ENCODE measurements at regions not wholly inside any gene's neighbourhood (a gene's known extent, or its start where the extent isn't known, plus 50 kb on each side); places are given as distances from the start of the nearest gene placed in this dataset.
A peak's percentile ranks its signal among the peaks of the same experiment; 100 is the strongest.

DNA sequence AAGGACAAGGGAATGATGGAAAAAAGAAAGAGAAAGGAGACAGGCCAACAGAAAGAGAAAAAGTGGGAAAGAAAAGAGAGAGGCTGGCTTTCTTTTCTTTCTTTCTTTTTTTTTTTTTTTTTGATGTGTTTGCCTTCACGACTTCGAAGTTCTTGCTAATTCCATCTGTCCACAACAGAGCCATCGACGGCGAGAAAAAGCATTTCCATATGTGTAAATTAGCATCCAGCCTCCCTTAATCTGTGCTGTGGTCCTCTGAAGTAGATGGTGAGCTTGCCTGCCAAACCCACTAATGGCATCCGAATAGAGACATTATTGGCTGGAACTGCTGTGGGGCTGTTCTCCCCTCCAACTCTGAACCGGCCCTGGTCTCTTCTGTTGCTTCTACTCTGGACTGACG is 997.4 kb downstream of the BCL11B start:
- Histone ChIP-seq H3K4me1 (ENCODE audit: insufficient read depth) (no peaks in the 10 kb centered on the region), H3K36me3 (ENCODE audit: low read depth) (no peaks in the 10 kb centered on the region), H3K9me3 (ENCODE audit: low read depth) (no peaks in the 10 kb centered on the region), H3K27me3 (replicated peaks; ENCODE audit: insufficient read depth) (no peaks in the 10 kb centered on the region), H3F3A (ENCODE audit: insufficient read depth) (no peaks in the 10 kb centered on the region), H3K4me2 (ENCODE audit: unreplicated experiment) (no peak overlapping the region), H3K9ac (no peak overlapping the region), H3K79me2 (ENCODE audit: insufficient read depth) (no peaks in the 10 kb centered on the region), H3K9me2 (ENCODE audit: insufficient read depth) (no peaks in the 10 kb centered on the region), H3K4me3 (no peak overlapping the region), H4K20me1 (ENCODE audit: insufficient read depth) (no peaks in the 10 kb centered on the region), H2AFZ (no peak overlapping the region), H3K27ac (no peak overlapping the region)
- 9 to 17% methylated on average over 8 of the region's 8 CpGs for WGBS, 2 experiments (ENCODE audit: low coverage in 1 of 2, low lambda C conversion rate in 2 of 2, missing lambda C conversion rate in 2 of 2)
- TF ChIP-seq EZH2 (IDR thresholded peaks at IDR 0.05; ENCODE audit: insufficient read depth, poor library complexity, severe bottlenecking) (no peak), EZH2phosphoT487 (IDR thresholded peaks at IDR 0.05; ENCODE audit: insufficient read depth, low read depth) (no peak)
- in situ Hi-C loops (cut with MboI): no loop called here
- DNase-seq: no peak

DNA sequence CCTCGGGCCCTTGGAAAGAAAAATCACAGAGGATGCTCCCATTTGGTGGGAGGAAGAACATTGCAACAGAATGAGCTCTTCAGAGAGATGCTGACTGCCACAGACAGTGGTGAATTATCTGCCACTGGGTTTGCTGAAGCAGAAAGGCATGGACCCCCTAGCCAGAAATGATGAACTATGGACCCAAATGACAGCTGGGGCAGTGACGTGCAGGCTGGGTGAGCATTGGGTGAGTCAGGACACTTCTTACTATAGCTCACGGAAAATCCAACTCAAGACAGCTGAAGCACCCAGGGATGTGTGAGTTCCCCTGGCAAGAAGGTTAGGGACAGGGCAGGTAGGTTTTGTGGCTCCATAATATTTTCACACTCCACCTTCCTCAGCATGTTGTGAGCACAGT is 993.2 kb downstream of the BCL11B start:
- DNase-seq: no peak
- Histone ChIP-seq H3K27me3 (replicated peaks; ENCODE audit: insufficient read depth) (no peaks in the 10 kb centered on the region), H3K4me1 (ENCODE audit: insufficient read depth) (no peaks in the 10 kb centered on the region), H3K27ac (no peak overlapping the region), H3K9ac (no peak overlapping the region), H3K4me3 (no peak overlapping the region), H3K4me2 (ENCODE audit: unreplicated experiment) (no peak overlapping the region), H3K9me2 (ENCODE audit: insufficient read depth) (no peaks in the 10 kb centered on the region), H2AFZ (no peak overlapping the region), H4K20me1 (ENCODE audit: insufficient read depth) (no peaks in the 10 kb centered on the region), H3K79me2 (ENCODE audit: insufficient read depth) (no peaks in the 10 kb centered on the region), H3K9me3 (ENCODE audit: low read depth) (no peaks in the 10 kb centered on the region), H3K36me3 (ENCODE audit: low read depth) (no peaks in the 10 kb centered on the region), H3F3A (ENCODE audit: insufficient read depth) (no peaks in the 10 kb centered on the region)
- no peak for TF ChIP-seq EZH2 (IDR thresholded peaks at IDR 0.05; ENCODE audit: insufficient read depth, poor library complexity, severe bottlenecking)
- TF ChIP-seq EZH2phosphoT487 (IDR thresholded peaks at IDR 0.05; ENCODE audit: insufficient read depth, low read depth): no peak
- in situ Hi-C loops (cut with MboI): no loop called here
- 32 to 34% methylated on average over 3 of the region's 3 CpGs for WGBS, 2 experiments (ENCODE audit: low coverage in 1 of 2, low lambda C conversion rate in 2 of 2, missing lambda C conversion rate in 2 of 2)

DNA sequence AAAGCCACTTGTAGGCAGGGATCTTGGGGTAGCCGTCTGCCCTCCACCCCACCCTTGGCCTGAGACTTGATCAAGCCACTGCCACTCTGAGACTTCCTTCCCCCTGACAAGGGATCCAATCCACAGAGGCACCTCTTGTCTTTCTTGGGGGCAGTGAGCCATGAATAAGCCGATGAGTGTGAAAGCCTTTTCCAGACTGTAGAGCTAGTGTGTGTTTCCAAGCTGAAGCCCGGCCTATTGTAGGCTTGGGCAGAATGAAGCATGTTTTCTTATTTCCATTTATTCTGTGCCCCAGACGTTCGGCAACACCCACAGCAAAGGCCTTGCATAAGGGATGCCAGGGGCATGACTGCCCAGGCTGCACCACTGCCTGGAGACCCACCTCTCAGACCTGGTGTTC is 991.6 kb downstream of the BCL11B start:
- H3K9me2 ChIP-seq (ENCODE audit: insufficient read depth): no peaks in the 10 kb centered on the region
- no peaks in the 10 kb centered on the region for H3K4me1 ChIP-seq (ENCODE audit: insufficient read depth)
- no peak for DNase-seq
- no peak for TF ChIP-seq EZH2 (IDR thresholded peaks at IDR 0.05; ENCODE audit: insufficient read depth, poor library complexity, severe bottlenecking)
- no peak for TF ChIP-seq EZH2phosphoT487 (IDR thresholded peaks at IDR 0.05; ENCODE audit: insufficient read depth, low read depth)
- H3K36me3 ChIP-seq (ENCODE audit: low read depth): no peaks in the 10 kb centered on the region
- in situ Hi-C loops (cut with MboI): no loop called here
- 20 to 27% methylated on average over 5 of the region's 5 CpGs for WGBS, 2 experiments (ENCODE audit: low coverage in 1 of 2, low lambda C conversion rate in 2 of 2, missing lambda C conversion rate in 2 of 2)
- H3K9me3 ChIP-seq (ENCODE audit: low read depth): peaks cover 3% of the 10 kb centered on the region
- H3K27ac ChIP-seq: no peak overlapping the region
- H2AFZ ChIP-seq: no peak overlapping the region
- no peaks in the 10 kb centered on the region for H3F3A ChIP-seq (ENCODE audit: insufficient read depth)
- no peak overlapping the region for H3K4me2 ChIP-seq (ENCODE audit: unreplicated experiment)
- no peaks in the 10 kb centered on the region for H4K20me1 ChIP-seq (ENCODE audit: insufficient read depth)
- no peak overlapping the region for H3K4me3 ChIP-seq
- H3K9ac ChIP-seq: no peak overlapping the region
- H3K27me3 ChIP-seq (replicated peaks; ENCODE audit: insufficient read depth): no peaks in the 10 kb centered on the region
- H3K79me2 ChIP-seq (ENCODE audit: insufficient read depth): no peaks in the 10 kb centered on the region

DNA sequence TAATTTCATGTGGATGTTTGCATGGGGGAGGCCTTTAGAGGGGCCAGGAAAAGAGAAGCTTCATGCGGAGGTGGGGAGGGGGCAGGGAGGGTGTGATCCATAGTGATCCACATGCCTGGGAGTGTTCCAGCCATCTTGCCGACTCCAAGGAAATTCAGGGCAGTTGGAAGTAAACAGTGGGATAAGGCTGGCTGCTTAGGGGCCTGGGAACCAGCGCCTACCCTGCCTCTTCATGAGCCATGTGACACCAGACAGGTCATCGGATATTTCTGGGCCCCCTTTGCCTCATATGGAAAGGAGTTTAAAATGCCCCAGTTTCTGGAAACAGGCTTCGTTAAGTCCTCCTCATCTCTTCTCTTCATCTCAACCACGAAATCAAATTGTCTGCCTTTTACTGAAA is 983.2 kb downstream of the BCL11B start:
- H4K20me1 ChIP-seq (ENCODE audit: insufficient read depth): no peaks in the 10 kb centered on the region
- WGBS, 2 experiments (ENCODE audit: low coverage in 1 of 2, low lambda C conversion rate in 2 of 2, missing lambda C conversion rate in 2 of 2): 54 to 57% methylated on average over 6 of the region's 6 CpGs
- TF ChIP-seq EZH2phosphoT487 (IDR thresholded peaks at IDR 0.05; ENCODE audit: insufficient read depth, low read depth) (no peak), EZH2 (IDR thresholded peaks at IDR 0.05; ENCODE audit: insufficient read depth, poor library complexity, severe bottlenecking) (no peak)
- no peaks in the 10 kb centered on the region for H3K9me2 ChIP-seq (ENCODE audit: insufficient read depth)
- no peaks in the 10 kb centered on the region for H3F3A ChIP-seq (ENCODE audit: insufficient read depth)
- in situ Hi-C loops (cut with MboI): no loop called here
- no peak overlapping the region for H2AFZ ChIP-seq
- no peak for DNase-seq
- no peak overlapping the region for H3K4me3 ChIP-seq
- no peak overlapping the region for H3K4me2 ChIP-seq (ENCODE audit: unreplicated experiment)
- H3K9ac ChIP-seq: no peak overlapping the region
- H3K27ac ChIP-seq: no peak overlapping the region
- no peaks in the 10 kb centered on the region for H3K27me3 ChIP-seq (replicated peaks; ENCODE audit: insufficient read depth)
- no peaks in the 10 kb centered on the region for H3K79me2 ChIP-seq (ENCODE audit: insufficient read depth)
- no peaks in the 10 kb centered on the region for H3K4me1 ChIP-seq (ENCODE audit: insufficient read depth)
- H3K36me3 ChIP-seq (ENCODE audit: low read depth): no peaks in the 10 kb centered on the region
- peaks cover 3% of the 10 kb centered on the region for H3K9me3 ChIP-seq (ENCODE audit: low read depth)

DNA sequence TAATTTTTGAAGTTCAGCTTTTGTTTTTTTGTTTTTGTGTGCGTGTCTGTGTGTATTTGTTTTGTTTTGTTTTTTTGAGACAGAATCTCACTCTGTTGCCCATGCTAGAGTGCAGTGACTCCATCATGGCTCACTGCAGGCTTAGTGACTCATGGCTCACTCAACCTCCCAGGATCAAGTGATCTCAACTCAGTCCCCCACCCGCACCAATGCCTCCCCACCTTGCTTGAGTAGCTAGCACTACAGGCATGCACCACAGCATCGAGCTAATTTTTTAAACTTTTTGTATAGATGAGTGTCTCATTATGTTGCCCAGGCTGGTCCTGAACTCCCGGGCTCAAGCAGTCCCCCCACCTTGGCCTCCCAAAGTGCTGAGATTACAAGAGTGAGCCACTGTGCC is 981.4 kb downstream of the BCL11B start:
- Histone ChIP-seq H3K9ac (no peak overlapping the region), H3K27me3 (replicated peaks; ENCODE audit: insufficient read depth) (no peaks in the 10 kb centered on the region), H3K79me2 (ENCODE audit: insufficient read depth) (no peaks in the 10 kb centered on the region), H3K27ac (no peak overlapping the region), H3F3A (ENCODE audit: insufficient read depth) (no peaks in the 10 kb centered on the region), H3K4me1 (ENCODE audit: insufficient read depth) (no peaks in the 10 kb centered on the region), H3K9me2 (ENCODE audit: insufficient read depth) (no peaks in the 10 kb centered on the region), H4K20me1 (ENCODE audit: insufficient read depth) (no peaks in the 10 kb centered on the region), H3K36me3 (ENCODE audit: low read depth) (no peaks in the 10 kb centered on the region), H3K4me3 (no peak overlapping the region), H3K4me2 (ENCODE audit: unreplicated experiment) (no peak overlapping the region), H3K9me3 (ENCODE audit: low read depth) (no peaks in the 10 kb centered on the region), H2AFZ (no peak overlapping the region)
- no peak for TF ChIP-seq EZH2 (IDR thresholded peaks at IDR 0.05; ENCODE audit: insufficient read depth, poor library complexity, severe bottlenecking)
- TF ChIP-seq EZH2phosphoT487 (IDR thresholded peaks at IDR 0.05; ENCODE audit: insufficient read depth, low read depth): no peak
- in situ Hi-C loops (cut with MboI): no loop called here
- DNase-seq: peak; percentile 0
- 7 to 8% methylated on average over 4 of the region's 4 CpGs for WGBS, 2 experiments (ENCODE audit: low coverage in 1 of 2, low lambda C conversion rate in 2 of 2, missing lambda C conversion rate in 2 of 2)

All from GM23248 (cell line).